ENCODE measurements at regions not wholly inside any gene's neighbourhood (a gene's known extent, or its start where the extent isn't known, plus 50 kb on each side); places are given as distances from the start of the nearest gene placed in this dataset.

- no peak for TF ChIP-seq TCF15 (CRISPR knock-in tag; IDR thresholded peaks at IDR 0.05)
- no peak for TF ChIP-seq REST (IDR thresholded peaks at IDR 0.05; ENCODE audit: borderline replicate concordance)
- TF ChIP-seq REST (CRISPR knock-in tag; IDR thresholded peaks at IDR 0.05; ENCODE audit: low read depth): no peak
- TF ChIP-seq ZNF507 (tag; conservative IDR thresholded peaks at IDR 0.05): no peak
- TF ChIP-seq EP300 (IDR thresholded peaks at IDR 0.05; ENCODE audit: low read length): no peak
Observed at GRCh38 chr20:40931410-40932044, 97.1 kb upstream of the TOP1 start.

All from K562 (cell line).